ENCODE measurements at regions not wholly inside any gene's neighbourhood (a gene's known extent, or its start where the extent isn't known, plus 50 kb on each side); places are given as distances from the start of the nearest gene placed in this dataset.

- TF ChIP-seq CTCF (IDR thresholded peaks at IDR 0.05; ENCODE audit: insufficient read depth, low read depth, low read length, missing control alignments): no peak
- no peak overlapping the region for H3K4me3 ChIP-seq (ENCODE audit: low read depth, low read length)
- DNase-seq (ENCODE audit: low read depth): no peak
These were observed 389.4 kb downstream of the CDH2 start for GRCh38 chr18:27787547-27787946.

DNA sequence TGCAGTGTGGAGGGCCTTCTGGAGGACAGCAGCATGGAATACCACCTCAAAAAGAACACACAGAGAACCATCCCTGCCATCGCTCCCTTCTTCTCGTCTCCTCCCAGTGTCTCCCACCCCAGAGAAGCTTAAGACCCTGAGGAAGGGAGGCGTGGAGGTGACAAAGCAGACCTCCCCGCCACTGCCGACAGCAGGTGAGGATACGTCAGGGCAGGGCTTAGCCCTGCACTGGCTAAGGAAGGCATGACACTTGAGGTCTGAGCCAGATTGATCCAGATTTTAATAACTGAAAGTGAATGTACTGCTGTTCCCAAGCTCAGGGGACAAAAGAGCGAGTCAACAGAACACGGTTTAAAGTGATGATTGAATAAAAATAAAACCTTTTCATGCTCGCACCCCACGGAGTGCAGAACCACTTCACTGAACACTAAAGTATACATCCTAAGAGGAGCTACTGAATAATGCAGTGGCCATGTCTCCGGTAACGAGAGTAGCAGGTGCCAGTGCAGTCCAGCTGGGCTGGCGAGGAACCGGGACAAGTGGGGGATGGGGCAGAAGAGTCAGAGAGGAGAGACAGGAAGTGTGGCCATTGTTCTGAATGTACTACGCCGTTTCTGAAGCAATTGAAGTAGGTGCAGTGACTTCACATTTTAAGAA, 391.0 kb downstream of the CDH2 start:
- DNase-seq (ENCODE audit: low read depth): no peak
- TF ChIP-seq CTCF (IDR thresholded peaks at IDR 0.05; ENCODE audit: insufficient read depth, low read depth, low read length, missing control alignments): no peak
- H3K4me3 ChIP-seq (ENCODE audit: low read depth, low read length): no peak overlapping the region

GRCh38 chr18:27780061-27780745, 396.7 kb downstream of the CDH2 start:
- TF ChIP-seq CTCF (IDR thresholded peaks at IDR 0.05; ENCODE audit: insufficient read depth, low read depth, low read length, missing control alignments): no peak
- no peak for DNase-seq (ENCODE audit: low read depth)
- H3K4me3 ChIP-seq (ENCODE audit: low read depth, low read length): no peak overlapping the region

DNA sequence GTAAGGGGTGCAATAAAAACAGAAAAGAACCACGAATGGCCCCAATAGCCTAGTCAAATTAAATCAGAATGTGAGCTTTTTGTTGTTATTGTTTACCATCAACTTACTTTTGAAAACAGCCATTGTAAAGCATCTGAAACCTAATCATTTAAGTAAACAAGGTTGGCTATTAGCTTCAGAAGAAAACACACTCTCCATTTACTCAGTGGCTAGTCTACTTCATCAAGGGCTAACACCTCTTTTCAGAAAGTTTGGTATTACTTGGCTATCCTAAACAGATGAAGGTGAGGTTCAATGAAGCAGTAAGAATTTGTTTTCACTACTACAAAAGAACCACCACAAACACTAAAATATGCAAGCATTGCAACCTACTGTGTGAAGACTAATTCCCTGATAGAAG, 398.0 kb downstream of the CDH2 start:
- H3K4me3 ChIP-seq (ENCODE audit: low read depth, low read length): no peak overlapping the region
- TF ChIP-seq CTCF (IDR thresholded peaks at IDR 0.05; ENCODE audit: insufficient read depth, low read depth, low read length, missing control alignments): no peak
- no peak for DNase-seq (ENCODE audit: low read depth)

DNA sequence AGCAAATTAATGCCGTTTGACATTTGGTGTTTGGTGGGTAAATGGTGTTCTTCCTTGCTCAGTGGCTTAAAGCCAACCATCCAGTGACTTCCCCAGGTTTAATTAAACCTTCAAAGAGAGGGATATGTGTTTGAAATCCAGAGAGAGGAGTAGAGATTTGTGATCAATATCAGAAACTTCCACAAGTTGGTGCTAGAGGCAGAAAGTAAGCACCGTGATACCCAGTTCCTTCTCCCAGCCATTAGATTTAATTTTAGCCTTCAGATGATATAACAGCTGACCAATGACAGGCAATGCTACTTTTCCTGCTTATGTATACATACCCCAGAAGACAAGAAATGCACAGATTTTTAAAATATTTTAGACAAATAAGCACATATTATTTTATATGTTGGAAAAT, 398.5 kb downstream of the CDH2 start:
- TF ChIP-seq CTCF (IDR thresholded peaks at IDR 0.05; ENCODE audit: insufficient read depth, low read depth, low read length, missing control alignments): no peak
- DNase-seq (ENCODE audit: low read depth): no peak
- no peak overlapping the region for H3K4me3 ChIP-seq (ENCODE audit: low read depth, low read length)

DNA sequence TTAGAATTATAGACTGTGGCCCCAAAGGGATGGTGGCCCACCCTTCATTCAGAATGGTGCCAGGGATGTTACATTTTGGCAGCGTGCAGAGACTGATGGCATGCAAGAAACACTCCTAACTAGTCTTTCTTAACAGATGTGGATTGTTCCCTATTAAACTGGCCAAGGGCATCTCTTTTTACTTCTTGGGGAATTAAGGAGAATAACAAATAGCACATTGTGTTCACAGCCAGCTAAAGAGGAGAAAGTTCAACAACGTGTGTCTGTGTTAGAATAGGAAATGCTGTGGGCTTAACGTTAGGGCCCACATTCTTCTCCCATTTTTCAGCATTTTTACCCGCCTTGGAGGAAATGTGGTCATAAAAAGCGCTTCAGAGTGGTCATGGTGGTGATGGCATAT, 404.8 kb downstream of the CDH2 start:
- no peak overlapping the region for H3K4me3 ChIP-seq (ENCODE audit: low read depth, low read length)
- TF ChIP-seq CTCF (IDR thresholded peaks at IDR 0.05; ENCODE audit: insufficient read depth, low read depth, low read length, missing control alignments): no peak
- DNase-seq (ENCODE audit: low read depth): no peak

DNA sequence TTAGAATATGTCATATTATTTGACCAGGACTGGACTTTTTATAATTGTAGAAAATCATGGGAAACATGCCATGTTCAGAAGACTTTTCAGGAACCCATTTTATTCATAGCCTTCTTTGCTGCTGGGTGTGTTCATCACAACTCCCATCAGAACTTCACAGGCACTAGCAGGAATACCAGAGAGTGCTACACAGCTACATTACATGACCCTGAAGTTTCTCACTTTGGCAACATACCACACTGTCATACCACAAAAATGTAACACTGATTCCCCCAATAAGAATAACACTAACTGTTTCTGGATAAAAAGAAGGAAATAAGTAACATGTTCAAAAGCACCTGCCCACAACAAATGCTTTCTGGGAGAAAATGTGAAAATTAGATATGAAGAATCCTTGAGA, 405.4 kb downstream of the CDH2 start:
- TF ChIP-seq CTCF (IDR thresholded peaks at IDR 0.05; ENCODE audit: insufficient read depth, low read depth, low read length, missing control alignments): no peak
- no peak for DNase-seq (ENCODE audit: low read depth)
- no peak overlapping the region for H3K4me3 ChIP-seq (ENCODE audit: low read depth, low read length)
